Liver (tissue), 8 donors: ENCODE measurements at regions not wholly inside any gene's neighbourhood (a gene's known extent, or its start where the extent isn't known, plus 50 kb on each side); places are given as distances from the start of the nearest gene placed in this dataset.

Experiments used
- DNase-seq: peaks from one replicate; pipeline ENCODE4 v3.0.0-alpha.2; 2017; ENCODE audit warnings: low spot score
- H3K27ac ChIP-seq, 2 donors: one replicate each; pipeline ENCODE4 v1.7.0; 2013; ENCODE audit warnings: inconsistent platforms in 2 of 2, low read length in 2 of 2, control low read depth in 1 of 2, low read depth in 1 of 2, mild to moderate bottlenecking in 1 of 2
- H3K27me3 ChIP-seq, 4 donors: one replicate each; pipeline versions ENCODE4 v1.6.1 to v1.7.0; 2013; ENCODE audit warnings: low read length in 3 of 4, inconsistent platforms in 1 of 4, mild to moderate bottlenecking in 1 of 4, moderate library complexity in 1 of 4; ENCODE audit not compliant: control insufficient read depth in 4 of 4, insufficient read depth in 4 of 4
- H3K36me3 ChIP-seq, 4 donors: one replicate each; pipeline versions ENCODE4 v1.6.1 to v1.7.0; 2013; ENCODE audit warnings: low read length in 3 of 4, mild to moderate bottlenecking in 3 of 4, low read depth in 1 of 4, moderate library complexity in 1 of 4; ENCODE audit not compliant: control insufficient read depth in 4 of 4, insufficient read depth in 3 of 4
- H3K4me1 ChIP-seq, 4 donors: one replicate each; pipeline versions ENCODE4 v1.6.1 to v1.7.0; 2013; ENCODE audit warnings: low read length in 3 of 4, mild to moderate bottlenecking in 3 of 4, moderate library complexity in 1 of 4; ENCODE audit not compliant: control insufficient read depth in 4 of 4, insufficient read depth in 4 of 4
- H3K4me3 ChIP-seq, 3 donors: one replicate each; pipeline versions ENCODE4 v1.6.1 to v1.7.0; 2013; ENCODE audit warnings: low read length in 3 of 3, control low read depth in 1 of 3, low read depth in 1 of 3, mild to moderate bottlenecking in 1 of 3
- H3K9ac ChIP-seq, 2 donors: one replicate each; pipeline ENCODE4 v1.7.0; 2013; ENCODE audit warnings: low read length in 2 of 2, mild to moderate bottlenecking in 2 of 2, moderate library complexity in 2 of 2, control low read depth in 1 of 2, low read depth in 1 of 2
- H3K9me3 ChIP-seq, 4 donors: one replicate each; pipeline versions ENCODE4 v1.6.1 to v1.7.0; 2013; ENCODE audit warnings: low read length in 3 of 4; ENCODE audit not compliant: control insufficient read depth in 4 of 4
- CTCF ChIP-seq: fragments of 150-350 bp; IDR thresholded peaks from 2 replicates; pipeline ENCODE4 v1.5.1; 2017; ENCODE audit warnings: improper control_type of control experiment, low read depth, low read length; ENCODE audit not compliant: missing input control
- EGR1 ChIP-seq, 2 donors: IDR thresholded peaks; 2 replicates each; pipeline ENCODE4 v1.6.1; 2016 to 2018; ENCODE audit warnings: antibody characterized with exemption in 2 of 2, low read depth in 2 of 2
- FOXA1 ChIP-seq: IDR thresholded peaks from 2 replicates; pipeline ENCODE4 v1.6.1; 2016; ENCODE audit warnings: antibody characterized with exemption
- GABPA ChIP-seq, 2 donors: IDR thresholded peaks in 1 of 2; conservative IDR thresholded peaks in 1 of 2; 2 replicates each; pipeline ENCODE4 v1.6.1; 2016; ENCODE audit warnings: antibody characterized with exemption in 2 of 2, mild to moderate bottlenecking in 1 of 2, moderate library complexity in 1 of 2
- HNF4A ChIP-seq, 2 donors: conservative IDR thresholded peaks; 2 replicates each; pipeline ENCODE4 v1.6.1; 2016; ENCODE audit warnings: antibody characterized with exemption in 2 of 2, mild to moderate bottlenecking in 2 of 2
- JUND ChIP-seq, 2 donors: IDR thresholded peaks; 2 replicates each; pipeline ENCODE4 v1.6.1; 2016; ENCODE audit warnings: antibody characterized with exemption in 2 of 2
- MAX ChIP-seq: IDR thresholded peaks from 2 replicates; pipeline ENCODE4 v1.6.1; 2016; ENCODE audit warnings: antibody characterized with exemption
- NR2F2 ChIP-seq: IDR thresholded peaks from 2 replicates; pipeline ENCODE4 v1.6.1; 2016; ENCODE audit warnings: antibody characterized with exemption
- RAD21 ChIP-seq, 2 donors: IDR thresholded peaks; 2 replicates each; pipeline ENCODE4 v1.6.1; 2016; ENCODE audit warnings: antibody characterized with exemption in 2 of 2, mild to moderate bottlenecking in 2 of 2
- REST ChIP-seq: IDR thresholded peaks from 2 replicates; pipeline ENCODE4 v1.6.1; 2016; ENCODE audit warnings: antibody characterized with exemption, mild to moderate bottlenecking
- RXRA ChIP-seq, 2 donors: IDR thresholded peaks; 2 replicates each; pipeline ENCODE4 v1.6.1; 2017 to 2018; ENCODE audit warnings: antibody characterized with exemption in 2 of 2, mild to moderate bottlenecking in 1 of 2
- SP1 ChIP-seq: IDR thresholded peaks from 2 replicates; pipeline ENCODE4 v1.6.1; 2018; ENCODE audit warnings: antibody characterized with exemption, mild to moderate bottlenecking
- TAF1 ChIP-seq: conservative IDR thresholded peaks from 2 replicates; pipeline ENCODE4 v1.6.1; 2016; ENCODE audit warnings: antibody characterized with exemption, mild to moderate bottlenecking
- YY1 ChIP-seq: IDR thresholded peaks from 2 replicates; pipeline ENCODE4 v1.6.1; 2016; ENCODE audit warnings: antibody characterized with exemption, mild to moderate bottlenecking
- WGBS: extraction: QIAGEN DNeasy Blood & Tissue Kit; methylation state at CpG from one replicate; pipeline ENCODE4 v1.1.7; 2013; 5-methylcytosine and 5-hydroxymethylcytosine counted together
- donor health status: healthy.
- donor health status: healthy.
- donor health status: healthy.
- donor health status: healthy.
- donor health status: healthy.

GRCh38 chr11:128246364-128246801 is 341.0 kb downstream of the ETS1 start:
- TF ChIP-seq MAX (no peak), TAF1 (no peak), SP1 (no peak), REST (no peak), YY1 (no peak), EGR1 (IDR thresholded peaks at IDR 0.05; ENCODE audit: low read depth in 2 of 2) (no peak)
- Histone ChIP-seq H3K9ac (no peak overlapping the region), H3K36me3 (no peaks in the 10 kb centered on the region), H3K27ac (no peak overlapping the region), H3K27me3 (no peaks in the 10 kb centered on the region), H3K9me3 (no peaks in the 10 kb centered on the region), H3K4me3 (no peak overlapping the region), H3K4me1 (peaks cover 0 to 4% (median 0%) of the 10 kb centered on the region in 4 donors)
- 57% methylated on average over 8 of the region's 8 CpGs for WGBS
- no peak for DNase-seq

GRCh38 chr11:128244871-128245270 is 342.5 kb downstream of the ETS1 start:
- Histone ChIP-seq H3K36me3 (no peaks in the 10 kb centered on the region), H3K4me3 (no peak overlapping the region), H3K27me3 (no peaks in the 10 kb centered on the region), H3K27ac (no peak overlapping the region), H3K9me3 (no peaks in the 10 kb centered on the region), H3K4me1 (peaks cover 0 to 10% (median 3%) of the 10 kb centered on the region in 4 donors), H3K9ac (no peak overlapping the region)
- WGBS, result 87% methylated on average over 5 of the region's 5 CpGs
- TF ChIP-seq NR2F2 (no peak), RAD21 (IDR thresholded peaks at IDR 0.05) (no peak), TAF1 (no peak), CTCF (no peak), MAX (no peak), JUND (IDR thresholded peaks at IDR 0.05) (no peak), GABPA (IDR thresholded peaks at IDR 0.05 in 1 of 2, conservative IDR thresholded peaks at IDR 0.05 in 1 of 2) (no peak)
- DNase-seq, result no peak

GRCh38 chr11:128242451-128242850 is 344.9 kb downstream of the ETS1 start:
- DNase-seq, result no peak
- no peaks in the 10 kb centered on the region for H3K27me3 ChIP-seq
- H3K9ac ChIP-seq, result no peak overlapping the region
- no peak overlapping the region for H3K4me3 ChIP-seq
- no peak overlapping the region for H3K27ac ChIP-seq
- WGBS, result 81% methylated on average over 1 of the region's 1 CpG
- no peaks in the 10 kb centered on the region for H3K9me3 ChIP-seq
- H3K36me3 ChIP-seq, result no peaks in the 10 kb centered on the region
- H3K4me1 ChIP-seq, result peaks cover 0 to 10% (median 1%) of the 10 kb centered on the region in 4 donors
- TF ChIP-seq SP1, result no peak
- TF ChIP-seq CTCF, result no peak
- TF ChIP-seq RXRA (IDR thresholded peaks at IDR 0.05), result no peak
- TF ChIP-seq REST, result no peak
- no peak for TF ChIP-seq YY1
- no peak for TF ChIP-seq MAX
- TF ChIP-seq RAD21 (IDR thresholded peaks at IDR 0.05), result no peak
- TF ChIP-seq NR2F2, result no peak
- TF ChIP-seq TAF1, result no peak
- no peak for TF ChIP-seq HNF4A (conservative IDR thresholded peaks at IDR 0.05)
- TF ChIP-seq GABPA (IDR thresholded peaks at IDR 0.05 in 1 of 2, conservative IDR thresholded peaks at IDR 0.05 in 1 of 2), result no peak
- TF ChIP-seq EGR1 (IDR thresholded peaks at IDR 0.05; ENCODE audit: low read depth in 2 of 2), result no peak
- TF ChIP-seq JUND (IDR thresholded peaks at IDR 0.05), result no peak
- no peak for TF ChIP-seq FOXA1
